Activated B cell treated with CpG ODN at 0.5 μM for 24 hours (primary cell): ENCODE measurements at regions not wholly inside any gene's neighbourhood (a gene's known extent, or its start where the extent isn't known, plus 50 kb on each side); places are given as distances from the start of the nearest gene placed in this dataset.

Experiments
- ATAC-seq: fragments of 200-7000 bp; cut with Tn5 transposase; one replicate; pipeline ENCODE4 v1.10.0; 2021; ENCODE audit warnings: low read depth, mild to moderate bottlenecking, moderate library complexity
- CTCF ChIA-PET: fragments of 350-600 bp; sonication (Branson Sonifier 250); formaldehyde crosslinking; loops from one replicate; lab custom pipeline; 2021; ENCODE audit warnings: antibody characterized with exemption; lab: Charles Lee
- POLR2A ChIA-PET: fragments of 350-600 bp; sonication (Branson Sonifier 250); formaldehyde crosslinking; loops from one replicate; lab custom pipeline; 2021; ENCODE audit warnings: antibody characterized with exemption; lab: Charles Lee
- DNase-seq: peaks from one replicate; pipeline ENCODE4 v3.0.0; 2022
- H3K27ac Mint-ChIP-seq: one replicate; pipeline ENCODE4 v1.8.0; 2020; ENCODE audit warnings: mixed read lengths
- H3K27me3 Mint-ChIP-seq: one replicate; pipeline ENCODE4 v1.8.0; 2021; ENCODE audit warnings: mixed read lengths
- H3K36me3 Mint-ChIP-seq: one replicate; pipeline ENCODE4 v1.8.0; 2021; ENCODE audit warnings: low read depth, mixed read lengths
- H3K4me1 Mint-ChIP-seq: one replicate; pipeline ENCODE4 v1.8.0; 2021; ENCODE audit warnings: mixed read lengths
- H3K4me3 Mint-ChIP-seq: one replicate; pipeline ENCODE4 v1.8.0; 2020; ENCODE audit warnings: mild to moderate bottlenecking, mixed read lengths
- H3K9me3 Mint-ChIP-seq: one replicate; pipeline ENCODE4 v1.8.0; 2020; ENCODE audit warnings: mixed read lengths
- CTCF ChIP-seq: fragments of 200-600 bp; IDR thresholded peaks from one replicate; pipeline ENCODE4 v1.8.0; 2022; ENCODE audit warnings: antibody characterized with exemption, mild to moderate bottlenecking
- intact Hi-C: fragments of 100-400 bp; cut with micrococcal nuclease; formaldehyde crosslinking; loops from one replicate; pipeline ENCODE4 v1.15.1; 2024

- intact Hi-C loops, result no loop called here
- H3K27ac Mint-ChIP-seq, result no peak overlapping the region
- DNase-seq (no peak), ATAC-seq (no peak)
- H3K27me3 Mint-ChIP-seq, result peaks cover 21% of the 10 kb centered on the region
- H3K4me1 Mint-ChIP-seq, result no peaks in the 10 kb centered on the region
- ChIA-PET POLR2A (no interaction called here), CTCF (no interaction called here)
- TF ChIP-seq CTCF, result no peak
- H3K9me3 Mint-ChIP-seq, result no peaks in the 10 kb centered on the region
- no peaks in the 10 kb centered on the region for H3K36me3 Mint-ChIP-seq
- no peak overlapping the region for H3K4me3 Mint-ChIP-seq
Observed at GRCh38 chr1:30373471-30374399, 349.6 kb downstream of the MATN1 start.

GRCh38 chr1:30372792-30373433 lies 350.5 kb downstream of the MATN1 start:
- ATAC-seq, result no peak

DNA sequence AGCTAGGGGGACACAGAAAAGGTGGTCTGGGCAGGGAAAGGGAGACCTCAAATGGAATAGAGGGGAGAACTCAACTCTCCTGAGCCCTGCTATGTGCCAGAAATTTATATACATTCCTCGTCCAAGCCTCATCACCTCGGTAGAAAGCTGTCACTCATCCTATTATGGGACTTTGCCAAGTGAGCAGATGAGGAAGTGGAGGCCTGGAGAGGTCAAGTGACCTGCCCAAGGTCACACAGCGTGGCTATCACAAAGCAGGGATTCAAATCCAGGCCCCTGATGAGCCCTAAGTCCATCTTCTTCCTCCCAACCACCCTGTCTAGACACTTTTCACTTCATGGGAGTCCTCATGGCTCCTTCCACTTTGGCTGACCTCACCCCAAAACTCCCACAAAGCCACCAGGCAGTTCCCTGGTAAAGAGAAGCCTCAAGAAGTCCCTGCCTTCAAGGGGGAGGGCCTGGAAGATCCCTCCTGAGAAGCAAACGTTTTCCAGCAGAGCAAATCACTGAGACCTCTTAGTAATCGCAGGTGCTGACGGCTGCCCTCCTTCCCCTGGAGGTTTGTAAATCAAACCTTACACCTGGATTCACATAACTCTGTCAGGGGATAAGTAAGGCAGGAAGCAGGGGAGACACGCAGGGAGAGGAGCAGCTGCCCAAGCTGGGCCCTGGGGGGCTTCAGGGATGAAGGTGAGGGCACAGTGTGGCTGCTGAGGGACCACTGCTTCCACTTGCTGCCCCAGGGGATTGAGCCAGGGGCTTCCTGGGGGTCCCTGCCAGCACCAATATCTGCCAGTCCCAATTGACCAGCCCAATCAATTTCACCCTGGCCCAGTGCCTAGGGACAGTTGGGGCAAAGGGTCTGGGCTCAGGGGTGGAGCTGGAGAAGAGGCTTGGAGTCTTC lies 351.2 kb downstream of the MATN1 start:
- ATAC-seq, result no peak
- intact Hi-C loops, result no loop called here
- CTCF ChIA-PET, result no interaction called here

More at GRCh38 chr1:30372792-30373433, 350.5 kb downstream of the MATN1 start:
- peaks cover 17% of the 10 kb centered on the region for H3K27me3 Mint-ChIP-seq
- no peak for DNase-seq
- no peaks in the 10 kb centered on the region for H3K9me3 Mint-ChIP-seq
- intact Hi-C loops, result no loop called here
- H3K36me3 Mint-ChIP-seq, result no peaks in the 10 kb centered on the region
- no peaks in the 10 kb centered on the region for H3K4me1 Mint-ChIP-seq
- H3K27ac Mint-ChIP-seq, result no peak overlapping the region
- POLR2A ChIA-PET, result no interaction called here
- TF ChIP-seq CTCF, result no peak
- CTCF ChIA-PET, result no interaction called here
- no peak overlapping the region for H3K4me3 Mint-ChIP-seq

DNA sequence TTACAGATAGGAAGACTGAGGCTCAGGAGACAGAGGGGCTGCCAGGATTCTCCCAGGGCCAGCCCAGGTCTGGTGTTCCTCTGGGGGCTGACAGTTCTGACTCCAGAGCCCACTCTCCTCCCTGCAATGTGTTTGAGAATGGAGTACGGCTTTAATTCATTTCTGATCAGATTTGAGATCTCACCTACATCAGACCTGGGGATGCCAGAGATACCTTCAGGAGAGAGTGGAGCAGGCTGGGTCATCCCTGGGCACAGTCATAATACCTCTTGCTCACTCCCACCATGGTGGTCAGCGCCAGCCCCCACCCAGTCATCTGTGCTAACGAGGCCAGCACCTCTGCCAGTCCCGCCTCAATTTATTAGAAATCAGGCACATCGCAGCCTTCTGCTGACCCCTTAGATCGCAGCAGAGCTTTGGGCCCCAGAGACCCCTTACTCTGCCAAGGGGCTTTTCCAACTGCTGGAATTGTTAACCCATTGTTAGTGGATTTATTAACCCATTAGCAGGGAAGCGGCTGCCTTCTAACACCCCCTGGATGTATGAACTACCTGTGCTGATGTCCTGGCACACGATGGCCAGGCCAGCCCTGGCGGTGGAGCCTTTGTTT lies 352.1 kb downstream of the MATN1 start:
- no peak for TF ChIP-seq CTCF
- H3K27ac Mint-ChIP-seq, result no peak overlapping the region
- H3K27me3 Mint-ChIP-seq, result peaks cover 15% of the 10 kb centered on the region
- H3K4me3 Mint-ChIP-seq, result no peak overlapping the region
- DNase-seq, result no peak
- CTCF ChIA-PET, result no interaction called here
- H3K4me1 Mint-ChIP-seq, result no peaks in the 10 kb centered on the region
- no peaks in the 10 kb centered on the region for H3K9me3 Mint-ChIP-seq
- no peaks in the 10 kb centered on the region for H3K36me3 Mint-ChIP-seq
- intact Hi-C loops, result no loop called here
- POLR2A ChIA-PET, result no interaction called here
- ATAC-seq, result no peak

More for the DNA sequence above, 351.2 kb downstream of the MATN1 start:
- no peak for TF ChIP-seq CTCF
- H3K4me3 Mint-ChIP-seq, result no peak overlapping the region
- H3K27ac Mint-ChIP-seq, result no peak overlapping the region
- DNase-seq, result no peak
- POLR2A ChIA-PET, result no interaction called here
- peaks cover 17% of the 10 kb centered on the region for H3K27me3 Mint-ChIP-seq
- H3K36me3 Mint-ChIP-seq, result no peaks in the 10 kb centered on the region
- H3K9me3 Mint-ChIP-seq, result no peaks in the 10 kb centered on the region
- H3K4me1 Mint-ChIP-seq, result no peaks in the 10 kb centered on the region
